AG09309 (cell line): ENCODE measurements at regions not wholly inside any gene's neighbourhood (a gene's known extent, or its start where the extent isn't known, plus 50 kb on each side); places are given as distances from the start of the nearest gene placed in this dataset.
A peak's percentile ranks its signal among the peaks of the same experiment; 100 is the strongest.

ENCODE experiments used
- DNase-seq: peaks from one replicate; pipeline ENCODE4 v3.0.0-alpha.2; 2010; ENCODE audit warnings: low read depth
- H3K4me3 ChIP-seq: 2 replicates; pipeline ENCODE4 v1.5.1; 2011; ENCODE audit warnings: mild to moderate bottlenecking, low read depth, low read length, moderate library complexity; ENCODE audit not compliant: control insufficient read depth
- CTCF ChIP-seq: IDR thresholded peaks from 2 replicates; pipeline ENCODE4 v1.5.1; 2011; ENCODE audit warnings: mild to moderate bottlenecking, low read depth, low read length, inconsistent platforms; ENCODE audit not compliant: insufficient read depth, control insufficient read depth; ENCODE audit errors: missing control alignments

- H3K4me3 ChIP-seq = no peak overlapping the region
- DNase-seq = no peak
Measured at GRCh38 chr1:88169139-88169538, 514.9 kb upstream of the PKN2 start.

GRCh38 chr1:88169939-88170338 is 514.1 kb upstream of the PKN2 start:
- DNase-seq = no peak
- H3K4me3 ChIP-seq = no peak overlapping the region
- no peak for TF ChIP-seq CTCF

More at GRCh38 chr1:88169139-88169538, 514.9 kb upstream of the PKN2 start:
- no peak for TF ChIP-seq CTCF

- H3K4me3 ChIP-seq = no peak overlapping the region
- no peak for DNase-seq
- TF ChIP-seq CTCF = no peak
Measured at GRCh38 chr1:88175120-88175630, 508.9 kb upstream of the PKN2 start.

- TF ChIP-seq CTCF = no peak
- no peak for DNase-seq
- H3K4me3 ChIP-seq = no peak overlapping the region
Measured at GRCh38 chr1:88175631-88176226, 508.3 kb upstream of the PKN2 start.

GRCh38 chr1:88179943-88180342 is 504.1 kb upstream of the PKN2 start:
- no peak for DNase-seq
- no peak overlapping the region for H3K4me3 ChIP-seq
- TF ChIP-seq CTCF = no peak

- peak; percentile 99 for TF ChIP-seq CTCF
- no peak overlapping the region for H3K4me3 ChIP-seq
Measured at GRCh38 chr1:88180449-88181108, 503.5 kb upstream of the PKN2 start.

More at GRCh38 chr1:88180449-88181108, 503.5 kb upstream of the PKN2 start:
- DNase-seq = peak; percentile 20
